Neural cell (in vitro differentiated cells): ENCODE measurements at regions not wholly inside any gene's neighbourhood (a gene's known extent, or its start where the extent isn't known, plus 50 kb on each side); places are given as distances from the start of the nearest gene placed in this dataset.

ENCODE experiments used
- H2AFZ ChIP-seq: fragments of 200-600, 300-800 bp; sonication (generic), shearing (Covaris generic); 2 replicates; pipeline ENCODE4 v1.6.0; 2014; ENCODE audit warnings: low read depth, mild to moderate bottlenecking, antibody characterized with exemption, low read length, moderate library complexity
- H3F3A ChIP-seq: fragments of 200-600 bp; shearing (Covaris generic); 2 replicates; pipeline ENCODE4 v1.6.1; 2016; ENCODE audit warnings: mild to moderate bottlenecking, moderate library complexity, mixed read lengths, antibody characterized with exemption, low read length; ENCODE audit not compliant: insufficient read depth, poor library complexity, severe bottlenecking
- H3K27ac ChIP-seq: fragments of 200-600, 300-800 bp; sonication (generic), shearing (Covaris generic); 2 replicates; pipeline ENCODE4 v1.5.1; 2014; ENCODE audit warnings: mild to moderate bottlenecking, low read length, moderate library complexity
- H3K27me3 ChIP-seq: fragments of 300-800, 200-600 bp; sonication (generic), shearing (Covaris generic); 2 replicates; pipeline ENCODE4 v1.6.0; 2014; ENCODE audit warnings: mild to moderate bottlenecking, low read depth, low read length, moderate library complexity; ENCODE audit not compliant: insufficient read depth
- H3K36me3 ChIP-seq: fragments of 300-800, 200-600 bp; sonication (generic), shearing (Covaris generic); 2 replicates; pipeline ENCODE4 v1.5.1; 2014; ENCODE audit warnings: mild to moderate bottlenecking, antibody characterized with exemption, low read length, moderate library complexity; ENCODE audit not compliant: insufficient read depth
- H3K4me2 ChIP-seq: fragments of 300-800, 200-600 bp; sonication (generic), shearing (Covaris generic); 2 replicates; pipeline ENCODE4 v1.6.0; 2014; ENCODE audit warnings: mild to moderate bottlenecking, low read length
- H3K4me3 ChIP-seq: fragments of 300-800, 200-600 bp; sonication (generic), shearing (Covaris generic); 2 replicates; pipeline ENCODE4 v1.5.1; 2014; ENCODE audit warnings: mild to moderate bottlenecking, low read length, moderate library complexity
- H3K79me2 ChIP-seq: fragments of 200-600 bp; shearing (Covaris generic); replicated peaks from 2 replicates; pipeline ENCODE4 v1.6.0; 2014; ENCODE audit warnings: mild to moderate bottlenecking, low read length, moderate library complexity; ENCODE audit not compliant: insufficient read depth
- H3K9ac ChIP-seq: fragments of 300-800, 200-600 bp; sonication (generic), shearing (Covaris generic); 2 replicates; pipeline ENCODE4 v1.6.1; 2016; ENCODE audit warnings: mild to moderate bottlenecking, low read length, mixed read lengths
- H3K9me2 ChIP-seq: fragments of 200-600 bp; shearing (Covaris generic); 2 replicates; pipeline ENCODE4 v1.6.1; 2016; ENCODE audit warnings: mild to moderate bottlenecking, low read length, mixed read lengths; ENCODE audit not compliant: insufficient read depth
- H3K9me3 ChIP-seq: fragments of 200-600, 300-800 bp; sonication (generic), shearing (Covaris generic); 2 replicates; pipeline ENCODE4 v1.6.1; 2016; ENCODE audit warnings: mild to moderate bottlenecking, mixed run types, low read length, moderate library complexity, mixed read lengths
- H4K20me1 ChIP-seq: fragments of 200-600 bp; shearing (Covaris generic); 2 replicates; pipeline ENCODE4 v1.6.1; 2016; ENCODE audit warnings: mild to moderate bottlenecking, mixed run types; ENCODE audit not compliant: insufficient read depth
- EP300 ChIP-seq: fragments of 450-650 bp; conservative IDR thresholded peaks from 2 replicates; pipeline ENCODE4 v1.6.1; 2014; ENCODE audit warnings: antibody characterized with exemption, mild to moderate bottlenecking, moderate library complexity; ENCODE audit not compliant: poor library complexity, severe bottlenecking
- EZH2 ChIP-seq: fragments of 200-600, 300-800 bp; shearing (Covaris generic), sonication (generic); IDR thresholded peaks from 2 replicates; pipeline ENCODE4 v1.6.1; 2014; ENCODE audit warnings: antibody characterized with exemption, low read length, borderline replicate concordance, mild to moderate bottlenecking; ENCODE audit not compliant: insufficient read depth, poor library complexity, severe bottlenecking
- MXI1 ChIP-seq: fragments of 450-650 bp; conservative IDR thresholded peaks from 2 replicates; pipeline ENCODE4 v1.6.1; 2014; ENCODE audit warnings: antibody characterized with exemption, mild to moderate bottlenecking; ENCODE audit not compliant: poor library complexity, severe bottlenecking
- POLR2AphosphoS5 ChIP-seq: IDR thresholded peaks from 2 replicates; pipeline ENCODE4 v1.6.1; 2012
- RAD21 ChIP-seq: fragments of 450-650 bp; conservative IDR thresholded peaks from 2 replicates; pipeline ENCODE4 v1.6.1; 2014; ENCODE audit warnings: antibody characterized with exemption, mild to moderate bottlenecking, moderate library complexity
- SMC3 ChIP-seq: fragments of 450-650 bp; conservative IDR thresholded peaks from 2 replicates; pipeline ENCODE4 v1.6.1; 2014; ENCODE audit warnings: antibody characterized with exemption, mild to moderate bottlenecking, moderate library complexity; ENCODE audit not compliant: poor library complexity
- TAF1 ChIP-seq: IDR thresholded peaks from 2 replicates; pipeline ENCODE4 v1.6.1; 2012; ENCODE audit warnings: low read depth
- TF ChIP-seq, protein P1 (sequence below): fragments of 450-650 bp; IDR thresholded peaks from 2 replicates; pipeline ENCODE4 v1.5.1; 2014; ENCODE audit warnings: antibody characterized with exemption, mild to moderate bottlenecking, moderate library complexity; ENCODE audit not compliant: poor library complexity, severe bottlenecking
- TF ChIP-seq, protein P2 (sequence below): IDR thresholded peaks from 2 replicates; pipeline ENCODE4 v1.6.1; 2012; ENCODE audit warnings: borderline replicate concordance

- no peaks in the 10 kb centered on the region for H4K20me1 ChIP-seq
- H3K27ac ChIP-seq: no peak overlapping the region
Observed at GRCh38 chr6:157766901-157767774, 55.9 kb upstream of the SNX9 start.

GRCh38 chr6:157767775-157768156 is 55.3 kb upstream of the SNX9 start:
- Histone ChIP-seq H2AFZ (no peak overlapping the region), H3K27ac (no peak overlapping the region), H3K79me2 (no peaks in the 10 kb centered on the region), H3K36me3 (no peaks in the 10 kb centered on the region), H3K27me3 (no peaks in the 10 kb centered on the region), H3K9ac (no peak overlapping the region), H4K20me1 (no peaks in the 10 kb centered on the region), H3K4me2 (no peak overlapping the region), H3K9me2 (no peaks in the 10 kb centered on the region), H3K4me3 (no peak overlapping the region), H3F3A (no peaks in the 10 kb centered on the region), H3K9me3 (no peaks in the 10 kb centered on the region)
- TF ChIP-seq POLR2AphosphoS5 (no peak), SMC3 (no peak), EP300 (no peak), MXI1 (no peak), RAD21 (no peak), TAF1 (no peak), EZH2 (no peak)
- TF ChIP-seq, protein P1, sequence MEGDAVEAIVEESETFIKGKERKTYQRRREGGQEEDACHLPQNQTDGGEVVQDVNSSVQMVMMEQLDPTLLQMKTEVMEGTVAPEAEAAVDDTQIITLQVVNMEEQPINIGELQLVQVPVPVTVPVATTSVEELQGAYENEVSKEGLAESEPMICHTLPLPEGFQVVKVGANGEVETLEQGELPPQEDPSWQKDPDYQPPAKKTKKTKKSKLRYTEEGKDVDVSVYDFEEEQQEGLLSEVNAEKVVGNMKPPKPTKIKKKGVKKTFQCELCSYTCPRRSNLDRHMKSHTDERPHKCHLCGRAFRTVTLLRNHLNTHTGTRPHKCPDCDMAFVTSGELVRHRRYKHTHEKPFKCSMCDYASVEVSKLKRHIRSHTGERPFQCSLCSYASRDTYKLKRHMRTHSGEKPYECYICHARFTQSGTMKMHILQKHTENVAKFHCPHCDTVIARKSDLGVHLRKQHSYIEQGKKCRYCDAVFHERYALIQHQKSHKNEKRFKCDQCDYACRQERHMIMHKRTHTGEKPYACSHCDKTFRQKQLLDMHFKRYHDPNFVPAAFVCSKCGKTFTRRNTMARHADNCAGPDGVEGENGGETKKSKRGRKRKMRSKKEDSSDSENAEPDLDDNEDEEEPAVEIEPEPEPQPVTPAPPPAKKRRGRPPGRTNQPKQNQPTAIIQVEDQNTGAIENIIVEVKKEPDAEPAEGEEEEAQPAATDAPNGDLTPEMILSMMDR: no peak
- TF ChIP-seq, protein P2, sequence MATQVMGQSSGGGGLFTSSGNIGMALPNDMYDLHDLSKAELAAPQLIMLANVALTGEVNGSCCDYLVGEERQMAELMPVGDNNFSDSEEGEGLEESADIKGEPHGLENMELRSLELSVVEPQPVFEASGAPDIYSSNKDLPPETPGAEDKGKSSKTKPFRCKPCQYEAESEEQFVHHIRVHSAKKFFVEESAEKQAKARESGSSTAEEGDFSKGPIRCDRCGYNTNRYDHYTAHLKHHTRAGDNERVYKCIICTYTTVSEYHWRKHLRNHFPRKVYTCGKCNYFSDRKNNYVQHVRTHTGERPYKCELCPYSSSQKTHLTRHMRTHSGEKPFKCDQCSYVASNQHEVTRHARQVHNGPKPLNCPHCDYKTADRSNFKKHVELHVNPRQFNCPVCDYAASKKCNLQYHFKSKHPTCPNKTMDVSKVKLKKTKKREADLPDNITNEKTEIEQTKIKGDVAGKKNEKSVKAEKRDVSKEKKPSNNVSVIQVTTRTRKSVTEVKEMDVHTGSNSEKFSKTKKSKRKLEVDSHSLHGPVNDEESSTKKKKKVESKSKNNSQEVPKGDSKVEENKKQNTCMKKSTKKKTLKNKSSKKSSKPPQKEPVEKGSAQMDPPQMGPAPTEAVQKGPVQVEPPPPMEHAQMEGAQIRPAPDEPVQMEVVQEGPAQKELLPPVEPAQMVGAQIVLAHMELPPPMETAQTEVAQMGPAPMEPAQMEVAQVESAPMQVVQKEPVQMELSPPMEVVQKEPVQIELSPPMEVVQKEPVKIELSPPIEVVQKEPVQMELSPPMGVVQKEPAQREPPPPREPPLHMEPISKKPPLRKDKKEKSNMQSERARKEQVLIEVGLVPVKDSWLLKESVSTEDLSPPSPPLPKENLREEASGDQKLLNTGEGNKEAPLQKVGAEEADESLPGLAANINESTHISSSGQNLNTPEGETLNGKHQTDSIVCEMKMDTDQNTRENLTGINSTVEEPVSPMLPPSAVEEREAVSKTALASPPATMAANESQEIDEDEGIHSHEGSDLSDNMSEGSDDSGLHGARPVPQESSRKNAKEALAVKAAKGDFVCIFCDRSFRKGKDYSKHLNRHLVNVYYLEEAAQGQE: no peak

More at GRCh38 chr6:157766901-157767774, 55.9 kb upstream of the SNX9 start:
- Histone ChIP-seq H3K36me3 (no peaks in the 10 kb centered on the region), H3K4me2 (no peak overlapping the region), H3K9me2 (no peaks in the 10 kb centered on the region), H3F3A (no peaks in the 10 kb centered on the region), H3K4me3 (no peak overlapping the region), H3K9me3 (no peaks in the 10 kb centered on the region), H3K9ac (no peak overlapping the region), H2AFZ (no peak overlapping the region), H3K27me3 (no peaks in the 10 kb centered on the region), H3K79me2 (no peaks in the 10 kb centered on the region)
- TF ChIP-seq EP300 (no peak), EZH2 (no peak), MXI1 (no peak), SMC3 (no peak), TAF1 (no peak), POLR2AphosphoS5 (no peak), RAD21 (no peak)
- TF ChIP-seq, protein P2: no peak
- TF ChIP-seq, protein P1: no peak
